WI38 (cell line): ENCODE measurements at regions not wholly inside any gene's neighbourhood (a gene's known extent, or its start where the extent isn't known, plus 50 kb on each side); places are given as distances from the start of the nearest gene placed in this dataset.

Experiments
- H3K4me3 ChIP-seq: 2 replicates; pipeline ENCODE4 v1.5.1; 2011; ENCODE audit warnings: low read depth, mild to moderate bottlenecking, control low read depth, low read length
- CTCF ChIP-seq: IDR thresholded peaks from 2 replicates; pipeline ENCODE4 v1.5.1; 2012; ENCODE audit warnings: low read depth, mild to moderate bottlenecking, control low read depth, low read length

GRCh38 chr6:40962241-40962640 lies 76.8 kb downstream of the UNC5CL start:
- no peak for TF ChIP-seq CTCF
- no peak overlapping the region for H3K4me3 ChIP-seq

GRCh38 chr6:40961831-40962230 lies 77.2 kb downstream of the UNC5CL start:
- no peak for TF ChIP-seq CTCF
- no peak overlapping the region for H3K4me3 ChIP-seq

- no peak for TF ChIP-seq CTCF
- no peak overlapping the region for H3K4me3 ChIP-seq
Observed at GRCh38 chr6:40960742-40961430, 78.1 kb downstream of the UNC5CL start.

GRCh38 chr6:40959781-40960327 lies 79.2 kb downstream of the UNC5CL start:
- no peak overlapping the region for H3K4me3 ChIP-seq
- no peak for TF ChIP-seq CTCF

- no peak overlapping the region for H3K4me3 ChIP-seq
- TF ChIP-seq CTCF: no peak
Observed at GRCh38 chr6:40958738-40959137, 80.3 kb downstream of the UNC5CL start.

- no peak overlapping the region for H3K4me3 ChIP-seq
- TF ChIP-seq CTCF: no peak
Observed at GRCh38 chr6:40957616-40958492, 81.2 kb downstream of the UNC5CL start.

GRCh38 chr6:40956936-40957335 lies 82.1 kb downstream of the UNC5CL start:
- TF ChIP-seq CTCF: no peak
- no peak overlapping the region for H3K4me3 ChIP-seq
